ENCODE measurements at regions not wholly inside any gene's neighbourhood (a gene's known extent, or its start where the extent isn't known, plus 50 kb on each side); places are given as distances from the start of the nearest gene placed in this dataset.

GRCh38 chr15:69749274-69749673 is 296.7 kb downstream of the RPLP1 start:
- TF ChIP-seq CTCF (conservative IDR thresholded peaks at IDR 0.05; ENCODE audit: low read length), result no peak
- no peak for TF ChIP-seq EZH2phosphoT487 (IDR thresholded peaks at IDR 0.05; ENCODE audit: borderline replicate concordance)

Data from Loucy (cell line).